Limb (tissue), 2 donors: ENCODE measurements at regions not wholly inside any gene's neighbourhood (a gene's known extent, or its start where the extent isn't known, plus 50 kb on each side); places are given as distances from the start of the nearest gene placed in this dataset.
"Not testable (repeated sequence)": the region's sequence is repeated elsewhere in the genome, so short reads cannot be mapped to it uniquely, and the experiment has no call there.

ENCODE experiments used
- DNase-seq, 2 donors: peaks; one replicate each; pipeline ENCODE4 v3.0.0-alpha.2; 2016; ENCODE audit errors: extremely low spot score in 2 of 2

- DNase-seq = no peak
These were observed 391.0 kb downstream of the MAGEB5 start for GRCh38 chrX:26606971-26607370.

GRCh38 chrX:26597981-26598380 is 382.0 kb downstream of the MAGEB5 start:
- no peak for DNase-seq

- DNase-seq = no peak
These were observed 374.9 kb downstream of the MAGEB5 start for GRCh38 chrX:26590849-26591248.

- DNase-seq = no peak
These were observed 370.6 kb downstream of the MAGEB5 start for GRCh38 chrX:26586570-26586969.

GRCh38 chrX:26581091-26581490 is 365.1 kb downstream of the MAGEB5 start:
- no peak for DNase-seq

GRCh38 chrX:26580021-26580420 is 364.1 kb downstream of the MAGEB5 start:
- DNase-seq = no peak

- no peak for DNase-seq
These were observed 358.3 kb downstream of the MAGEB5 start for GRCh38 chrX:26574234-26574633.

GRCh38 chrX:26562156-26562555 is 346.2 kb downstream of the MAGEB5 start:
- DNase-seq = no peak

- DNase-seq = no peak
These were observed 343.9 kb downstream of the MAGEB5 start for GRCh38 chrX:26559855-26560254.

GRCh38 chrX:26558719-26559386 is 342.9 kb downstream of the MAGEB5 start:
- no peak for DNase-seq

GRCh38 chrX:26557691-26558321 is 341.8 kb downstream of the MAGEB5 start:
- no peak for DNase-seq

GRCh38 chrX:26525768-26526167 is 309.8 kb downstream of the MAGEB5 start:
- DNase-seq = not testable (repeated sequence)

GRCh38 chrX:26522501-26522900 is 306.5 kb downstream of the MAGEB5 start:
- no peak for DNase-seq

- DNase-seq = no peak
These were observed 295.8 kb downstream of the MAGEB5 start for GRCh38 chrX:26511589-26512363.

GRCh38 chrX:26470941-26471340 is 255.0 kb downstream of the MAGEB5 start:
- no peak for DNase-seq

GRCh38 chrX:26466387-26466786 is 250.4 kb downstream of the MAGEB5 start:
- no peak for DNase-seq

- no peak for DNase-seq
These were observed 229.3 kb downstream of the MAGEB5 start for GRCh38 chrX:26445288-26445687.

- not testable (repeated sequence) for DNase-seq
These were observed 228.4 kb downstream of the MAGEB5 start for GRCh38 chrX:26444417-26444816.

GRCh38 chrX:26442340-26442739 is 226.4 kb downstream of the MAGEB5 start:
- DNase-seq = peak in 1 of 2 donors; percentile 8

GRCh38 chrX:26414534-26414933 is 198.6 kb downstream of the MAGEB5 start:
- no peak for DNase-seq

GRCh38 chrX:26411045-26411444 is 195.1 kb downstream of the MAGEB5 start:
- no peak for DNase-seq

- DNase-seq = no peak
These were observed 193.7 kb downstream of the MAGEB5 start for GRCh38 chrX:26409636-26410035.

- no peak for DNase-seq
These were observed 171.9 kb downstream of the MAGEB5 start for GRCh38 chrX:26387906-26388305.
